GM19239 (cell line): ENCODE measurements at regions not wholly inside any gene's neighbourhood (a gene's known extent, or its start where the extent isn't known, plus 50 kb on each side); places are given as distances from the start of the nearest gene placed in this dataset.
"Not testable (repeated sequence)": the region's sequence is repeated elsewhere in the genome, so short reads cannot be mapped to it uniquely, and the experiment has no call there.

Experiments used
- DNase-seq: peaks from one replicate; pipeline ENCODE4 v3.0.0; 2011; ENCODE audit warnings: low spot score; ENCODE audit not compliant: insufficient read length
- FAIRE-seq: peaks from 2 replicates; lab custom pipeline; 2011; peaks lifted over from hg19 to GRCh38; lab: Jason Lieb, UNC

GRCh38 chr5:96321345-96321744 is 111.7 kb downstream of the PCSK1 start:
- DNase-seq (no peak), FAIRE-seq (no peak)

- no peak for DNase-seq
- no peak for FAIRE-seq
These were observed 112.3 kb downstream of the PCSK1 start for GRCh38 chr5:96320797-96321196.

GRCh38 chr5:96319981-96320739 is 112.9 kb downstream of the PCSK1 start:
- FAIRE-seq, DNase-seq: not testable (repeated sequence)

GRCh38 chr5:96318569-96319110 is 114.4 kb downstream of the PCSK1 start:
- DNase-seq: no peak
- no peak for FAIRE-seq

GRCh38 chr5:96317945-96318344 is 115.1 kb downstream of the PCSK1 start:
- DNase-seq: no peak
- no peak for FAIRE-seq

- FAIRE-seq (no peak), DNase-seq (no peak)
These were observed 116.6 kb downstream of the PCSK1 start for GRCh38 chr5:96316487-96316886.

- no peak for FAIRE-seq
- no peak for DNase-seq
These were observed 117.0 kb downstream of the PCSK1 start for GRCh38 chr5:96316017-96316416.

- no peak for DNase-seq
- peak; percentile 81 for FAIRE-seq
These were observed 117.6 kb downstream of the PCSK1 start for GRCh38 chr5:96315431-96315830.

GRCh38 chr5:96312383-96312782 is 120.7 kb downstream of the PCSK1 start:
- DNase-seq (no peak), FAIRE-seq (peak; percentile 54)

- FAIRE-seq, DNase-seq: not testable (repeated sequence)
These were observed 126.0 kb downstream of the PCSK1 start for GRCh38 chr5:96307047-96307446.

- no peak for FAIRE-seq
- DNase-seq: no peak
These were observed 130.8 kb downstream of the PCSK1 start for GRCh38 chr5:96302174-96302738.

- no peak for DNase-seq
- FAIRE-seq: no peak
These were observed 132.1 kb downstream of the PCSK1 start for GRCh38 chr5:96300976-96301375.

GRCh38 chr5:96297867-96298266 is 135.2 kb downstream of the PCSK1 start:
- DNase-seq (no peak), FAIRE-seq (no peak)

- no peak for DNase-seq
These were observed 135.8 kb downstream of the PCSK1 start for GRCh38 chr5:96297290-96297689.

GRCh38 chr5:96294884-96295202 is 138.2 kb downstream of the PCSK1 start:
- DNase-seq (no peak), FAIRE-seq (no peak)

More at GRCh38 chr5:96297290-96297689, 135.8 kb downstream of the PCSK1 start:
- FAIRE-seq: no peak

- FAIRE-seq (no peak), DNase-seq (no peak)
These were observed 138.8 kb downstream of the PCSK1 start for GRCh38 chr5:96293966-96294883.

- FAIRE-seq (no peak), DNase-seq (no peak)
These were observed 140.3 kb downstream of the PCSK1 start for GRCh38 chr5:96292582-96293247.

- not testable (repeated sequence) for DNase-seq, FAIRE-seq
These were observed 143.8 kb downstream of the PCSK1 start for GRCh38 chr5:96289287-96289686.

- no peak for FAIRE-seq
- DNase-seq: no peak
These were observed 144.2 kb downstream of the PCSK1 start for GRCh38 chr5:96288845-96289185.

- FAIRE-seq (no peak), DNase-seq (no peak)
These were observed 144.7 kb downstream of the PCSK1 start for GRCh38 chr5:96288166-96288844.
